Kidney (tissue), 13 donors: ENCODE measurements at regions not wholly inside any gene's neighbourhood (a gene's known extent, or its start where the extent isn't known, plus 50 kb on each side); places are given as distances from the start of the nearest gene placed in this dataset.

Experiments
- DNase-seq, 5 donors: peaks; one replicate each; pipeline ENCODE4 v3.0.0-alpha.2; 2013 to 2020
- FAIRE-seq: peaks from 2 replicates; lab custom pipeline; 2012; peaks lifted over from hg19 to GRCh38; lab: Jason Lieb, UNC
- H3K27ac ChIP-seq, 2 donors: one replicate each; pipeline ENCODE4 v1.7.0; 2013; ENCODE audit warnings: low read depth in 2 of 2, low read length in 2 of 2, inconsistent platforms in 1 of 2
- H3K27me3 ChIP-seq: one replicate; pipeline ENCODE4 v1.7.1; 2013; ENCODE audit warnings: low read length, inconsistent platforms; ENCODE audit not compliant: control insufficient read depth, insufficient read depth
- H3K36me3 ChIP-seq, 3 donors: one replicate each; pipeline versions ENCODE4 v1.7.0 to v1.7.1; 2013; ENCODE audit warnings: low read length in 3 of 3, control low read depth in 1 of 3, inconsistent platforms in 1 of 3; ENCODE audit not compliant: insufficient read depth in 3 of 3, control insufficient read depth in 2 of 3
- H3K4me1 ChIP-seq, 3 donors: one replicate each; pipeline versions ENCODE4 v1.7.0 to v1.7.1; 2013; ENCODE audit warnings: low read length in 3 of 3, inconsistent platforms in 1 of 3, low read depth in 1 of 3; ENCODE audit not compliant: control insufficient read depth in 2 of 3, insufficient read depth in 2 of 3
- H3K4me3 ChIP-seq, 3 donors: one replicate each; pipeline versions ENCODE4 v1.7.0 to v1.8.1; 2013; ENCODE audit warnings: low read length in 3 of 3, control low read depth in 1 of 3, inconsistent platforms in 1 of 3
- H3K9ac ChIP-seq, 3 donors: one replicate each; pipeline versions ENCODE4 v1.7.0 to v1.7.1; 2013; ENCODE audit warnings: low read length in 3 of 3, control low read depth in 1 of 3, inconsistent platforms in 1 of 3
- H3K9me3 ChIP-seq, 3 donors: one replicate each; pipeline versions ENCODE4 v1.7.0 to v1.7.1; 2013; ENCODE audit warnings: low read length in 3 of 3, control low read depth in 1 of 3, inconsistent platforms in 1 of 3; ENCODE audit not compliant: control insufficient read depth in 2 of 3, insufficient read depth in 1 of 3
- CTCF ChIP-seq: IDR thresholded peaks from 3 replicates; pipeline ENCODE4 v1.5.1; 2012; ENCODE audit warnings: mild to moderate bottlenecking, moderate library complexity, borderline replicate concordance; ENCODE audit not compliant: insufficient read depth; ENCODE audit errors: extremely low read depth
- intact Hi-C: fragments of 100-400 bp; cut with DNase I; formaldehyde crosslinking; loops from one replicate; pipeline ENCODE4 v1.11.1; 2022
- donor health status: control.
- donor health status: control.
- donor health status: control.
- donor health status: control.
- donor health status: control.
- donor health status: DM: yes; HTN: yes; CAD: no.
- donor health status: Normal renal cell carcinoma (clear cell type).

- Histone ChIP-seq H3K27ac (peak overlapping the region; percentile 74 to 95), H3K36me3 (no peaks in the 10 kb centered on the region), H3K9me3 (no peaks in the 10 kb centered on the region), H3K4me1 (peaks cover 0 to 42% (median 24%) of the 10 kb centered on the region in 3 donors), H3K9ac (peak overlapping the region in 1 of 3 donors; percentile 58), H3K27me3 (no peaks in the 10 kb centered on the region), H3K4me3 (no peak overlapping the region)
- FAIRE-seq = no peak
- no peak for TF ChIP-seq CTCF
- peak in 1 of 5 donors; percentile 79 for DNase-seq
- intact Hi-C loops = no loop called here
These were observed 145.4 kb upstream of the IER5L start for GRCh38 chr9:129323376-129323998.

GRCh38 chr9:129322641-129323375 lies 144.7 kb upstream of the IER5L start:
- H3K9me3 ChIP-seq = no peaks in the 10 kb centered on the region
- H3K9ac ChIP-seq = peak overlapping the region in 1 of 3 donors; percentile 36
- DNase-seq = peak in 2 of 5 donors; percentile 38 to 43
- no peaks in the 10 kb centered on the region for H3K27me3 ChIP-seq
- intact Hi-C loops = no loop called here
- no peak for FAIRE-seq
- H3K4me1 ChIP-seq = peaks cover 0 to 36% (median 25%) of the 10 kb centered on the region in 3 donors
- no peak overlapping the region for H3K4me3 ChIP-seq
- H3K36me3 ChIP-seq = no peaks in the 10 kb centered on the region
- TF ChIP-seq CTCF = no peak
- H3K27ac ChIP-seq = peak overlapping the region; percentile 82 to 95

- peaks cover 0 to 33% (median 25%) of the 10 kb centered on the region in 3 donors for H3K4me1 ChIP-seq
- H3K27ac ChIP-seq = peak overlapping the region; percentile 82 to 95
- H3K4me3 ChIP-seq = peak overlapping the region in 1 of 3 donors; percentile 58
- no peaks in the 10 kb centered on the region for H3K9me3 ChIP-seq
- no peak for FAIRE-seq
- intact Hi-C loops = no loop called here
- peak overlapping the region in 1 of 3 donors; percentile 78 for H3K9ac ChIP-seq
- DNase-seq = peak in 2 of 5 donors; percentile 41 to 74
- no peaks in the 10 kb centered on the region for H3K27me3 ChIP-seq
- no peak for TF ChIP-seq CTCF
- H3K36me3 ChIP-seq = no peaks in the 10 kb centered on the region
These were observed 144.1 kb upstream of the IER5L start for GRCh38 chr9:129322022-129322621.
